Keratinocyte (primary cell): ENCODE measurements at regions not wholly inside any gene's neighbourhood (a gene's known extent, or its start where the extent isn't known, plus 50 kb on each side); places are given as distances from the start of the nearest gene placed in this dataset.
"Not testable (repeated sequence)": the region's sequence is repeated elsewhere in the genome, so short reads cannot be mapped to it uniquely, and the experiment has no call there.

ENCODE experiments used
- DNase-seq: peaks from one replicate; pipeline ENCODE4 v3.0.0-alpha.2; 2011; ENCODE audit warnings: low read depth, missing footprints, low spot score
- FAIRE-seq: peaks from 2 replicates; lab custom pipeline; 2011; peaks lifted over from hg19 to GRCh38; lab: Jason Lieb, UNC
- H2AFZ ChIP-seq: 2 replicates; pipeline ENCODE4 v1.6.0; 2012; ENCODE audit warnings: low read length, control low read depth, inconsistent platforms; ENCODE audit not compliant: control insufficient read depth
- H3K27ac ChIP-seq: 2 replicates; pipeline ENCODE4 v1.5.1; 2011; ENCODE audit warnings: low read length; ENCODE audit not compliant: control insufficient read depth, insufficient read depth
- H3K27me3 ChIP-seq: 3 replicates; pipeline ENCODE4 v1.6.0; 2011; ENCODE audit warnings: low read length; ENCODE audit not compliant: control insufficient read depth, insufficient read depth; ENCODE audit errors: extremely low read depth
- H3K36me3 ChIP-seq, 2 experiments: 2 replicates in 1 of 2; 3 replicates in 1 of 2; pipeline ENCODE4 v1.5.1; 2011; ENCODE audit warnings: low read length in 2 of 2, mild to moderate bottlenecking in 1 of 2; ENCODE audit not compliant: control insufficient read depth in 2 of 2, insufficient read depth in 2 of 2; ENCODE audit errors: extremely low read depth in 1 of 2
- H3K4me1 ChIP-seq: 3 replicates; pipeline ENCODE4 v1.5.1; 2011; ENCODE audit warnings: low read length; ENCODE audit not compliant: control insufficient read depth, insufficient read depth; ENCODE audit errors: extremely low read depth
- H3K4me2 ChIP-seq: 3 replicates; pipeline ENCODE4 v1.6.0; 2011; ENCODE audit warnings: low read depth, low read length; ENCODE audit not compliant: control insufficient read depth, insufficient read depth; ENCODE audit errors: extremely low read depth
- H3K4me3 ChIP-seq, 3 experiments: fragments of 200-600 bp in 1 of 3; sonication (generic) in 1 of 3; 2 replicates in 2 of 3; 3 replicates in 1 of 3; pipeline ENCODE4 v1.5.1; 2011 to 2016; ENCODE audit warnings: low read length in 3 of 3, mild to moderate bottlenecking in 3 of 3, control low read depth in 2 of 3, inconsistent platforms in 1 of 3, low read depth in 1 of 3, mixed read lengths in 1 of 3, mixed run types in 1 of 3, moderate library complexity in 1 of 3; ENCODE audit not compliant: control insufficient read depth in 2 of 3, insufficient read depth in 2 of 3; ENCODE audit errors: extremely low read depth in 1 of 3
- H3K79me2 ChIP-seq: 2 replicates; pipeline ENCODE4 v1.6.0; 2012; ENCODE audit warnings: low read length; ENCODE audit not compliant: control insufficient read depth, insufficient read depth
- H3K9ac ChIP-seq: 3 replicates; pipeline ENCODE4 v1.6.0; 2011; ENCODE audit warnings: low read length; ENCODE audit not compliant: control insufficient read depth, insufficient read depth; ENCODE audit errors: extremely low read depth
- H3K9me1 ChIP-seq: 3 replicates; pipeline ENCODE4 v1.6.0; 2011; ENCODE audit warnings: low read length; ENCODE audit not compliant: control insufficient read depth, insufficient read depth; ENCODE audit errors: extremely low read depth
- H3K9me3 ChIP-seq: 2 replicates; pipeline ENCODE4 v1.5.1; 2012; ENCODE audit warnings: low read depth, low read length; ENCODE audit not compliant: control insufficient read depth
- H4K20me1 ChIP-seq: 3 replicates; pipeline ENCODE4 v1.6.0; 2011; ENCODE audit warnings: low read length; ENCODE audit not compliant: control insufficient read depth, insufficient read depth; ENCODE audit errors: extremely low read depth
- EZH2 ChIP-seq: IDR thresholded peaks from one replicate; pipeline ENCODE4 v1.6.1; 2012; ENCODE audit warnings: inconsistent platforms, mild to moderate bottlenecking, low read length, moderate library complexity
- dilution Hi-C: fragments of 300-500 bp; cut with MboI; formaldehyde crosslinking; loops from one replicate; pipeline ENCODE4 v1.7.0; 2020; ENCODE audit warnings: low sequenced_read_pairs; ENCODE audit not compliant: extremely low pct_ligation_motif_present
- TF ChIP-seq, protein P1 (sequence below), 3 experiments: IDR thresholded peaks in 1 of 3; conservative IDR thresholded peaks in 1 of 3; optimal IDR thresholded peaks in 1 of 3; 2 replicates in 2 of 3; 3 replicates in 1 of 3; pipeline versions ENCODE3 to v1.5.1; 2011; ENCODE audit warnings: low read length in 3 of 3, mild to moderate bottlenecking in 3 of 3, moderate library complexity in 2 of 3, control low read depth in 1 of 3, inconsistent platforms in 1 of 3; ENCODE audit not compliant: insufficient read depth in 2 of 3; ENCODE audit errors: extremely low read depth in 1 of 3

DNA sequence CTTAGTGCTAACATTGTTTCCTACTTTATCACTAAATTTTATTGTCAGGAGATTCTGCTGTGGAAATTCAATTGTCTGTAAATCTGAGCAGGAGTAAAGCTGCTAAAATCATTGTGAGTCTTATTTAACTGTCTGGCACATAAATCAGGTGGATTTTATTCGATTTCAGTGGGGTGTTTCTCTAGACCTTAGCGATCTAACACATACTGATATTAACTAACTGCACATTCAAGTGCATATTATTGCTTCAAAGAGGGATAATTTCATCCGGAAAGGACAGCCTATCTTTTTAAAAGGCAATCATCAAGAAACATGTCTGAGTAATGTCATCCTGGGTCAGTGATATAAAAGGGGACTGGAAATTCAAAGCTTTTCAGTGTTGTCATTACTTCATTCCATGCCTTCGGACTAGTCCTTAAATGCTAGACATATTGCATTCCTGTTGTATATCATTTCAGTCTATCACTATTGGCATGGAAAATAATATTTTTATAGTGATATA is 388.7 kb downstream of the PCDH10 start:
- no peak overlapping the region for H3K4me2 ChIP-seq
- H3K79me2 ChIP-seq, result no peaks in the 10 kb centered on the region
- no peaks in the 10 kb centered on the region for H3K9me1 ChIP-seq
- H3K4me3 ChIP-seq, result no peak overlapping the region
- no peak overlapping the region for H3K9ac ChIP-seq
- no peaks in the 10 kb centered on the region for H3K27me3 ChIP-seq
- H3K4me1 ChIP-seq, result no peaks in the 10 kb centered on the region
- no peak for TF ChIP-seq EZH2
- TF ChIP-seq, protein P1, sequence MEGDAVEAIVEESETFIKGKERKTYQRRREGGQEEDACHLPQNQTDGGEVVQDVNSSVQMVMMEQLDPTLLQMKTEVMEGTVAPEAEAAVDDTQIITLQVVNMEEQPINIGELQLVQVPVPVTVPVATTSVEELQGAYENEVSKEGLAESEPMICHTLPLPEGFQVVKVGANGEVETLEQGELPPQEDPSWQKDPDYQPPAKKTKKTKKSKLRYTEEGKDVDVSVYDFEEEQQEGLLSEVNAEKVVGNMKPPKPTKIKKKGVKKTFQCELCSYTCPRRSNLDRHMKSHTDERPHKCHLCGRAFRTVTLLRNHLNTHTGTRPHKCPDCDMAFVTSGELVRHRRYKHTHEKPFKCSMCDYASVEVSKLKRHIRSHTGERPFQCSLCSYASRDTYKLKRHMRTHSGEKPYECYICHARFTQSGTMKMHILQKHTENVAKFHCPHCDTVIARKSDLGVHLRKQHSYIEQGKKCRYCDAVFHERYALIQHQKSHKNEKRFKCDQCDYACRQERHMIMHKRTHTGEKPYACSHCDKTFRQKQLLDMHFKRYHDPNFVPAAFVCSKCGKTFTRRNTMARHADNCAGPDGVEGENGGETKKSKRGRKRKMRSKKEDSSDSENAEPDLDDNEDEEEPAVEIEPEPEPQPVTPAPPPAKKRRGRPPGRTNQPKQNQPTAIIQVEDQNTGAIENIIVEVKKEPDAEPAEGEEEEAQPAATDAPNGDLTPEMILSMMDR (optimal IDR thresholded peaks at IDR 0.05 in 1 of 3, IDR thresholded peaks at IDR 0.05 in 1 of 3, conservative IDR thresholded peaks at IDR 0.05 in 1 of 3; ENCODE audit: extremely low read depth in 1 of 3, insufficient read depth in 2 of 3, low read length in 3 of 3), result no peak
- no peak overlapping the region for H3K27ac ChIP-seq
- H2AFZ ChIP-seq, result no peak overlapping the region
- dilution Hi-C loops, result no loop called here
- no peaks in the 10 kb centered on the region for H3K9me3 ChIP-seq
- no peaks in the 10 kb centered on the region for H4K20me1 ChIP-seq
- no peaks in the 10 kb centered on the region for H3K36me3 ChIP-seq
- no peak for DNase-seq
- FAIRE-seq, result no peak

- H3K79me2 ChIP-seq, H3K9me1 ChIP-seq, H3K4me2 ChIP-seq, FAIRE-seq, H3K4me3 ChIP-seq, H3K4me1 ChIP-seq, H3K9ac ChIP-seq, H4K20me1 ChIP-seq, H2AFZ ChIP-seq, H3K9me3 ChIP-seq, DNase-seq, H3K27me3 ChIP-seq, H3K36me3 ChIP-seq, H3K27ac ChIP-seq, dilution Hi-C loops: not testable (repeated sequence)
Measured at GRCh38 chr4:133534224-133534623, 385.1 kb downstream of the PCDH10 start.

DNA sequence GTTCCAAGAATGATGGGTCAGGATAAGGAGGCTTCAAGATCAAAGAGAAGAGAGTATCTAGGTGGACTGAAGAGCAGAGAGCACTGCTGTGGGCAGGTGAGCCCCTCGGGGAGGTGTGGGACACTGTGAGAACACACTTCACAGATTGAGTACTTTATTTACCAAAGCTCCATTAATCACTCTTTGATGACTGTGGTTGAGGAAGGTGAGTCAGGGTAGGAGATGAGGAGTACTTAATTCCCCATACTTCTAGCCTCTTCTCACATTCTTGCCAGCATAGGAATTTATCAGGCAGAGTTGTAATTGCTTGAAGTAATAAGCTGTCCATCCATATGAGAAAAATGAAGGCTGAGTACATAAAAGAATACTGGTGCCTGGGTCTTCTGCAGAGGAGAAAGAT is 375.3 kb downstream of the PCDH10 start:
- no peak overlapping the region for H3K4me2 ChIP-seq
- H3K4me3 ChIP-seq, result no peak overlapping the region
- DNase-seq (no peak), FAIRE-seq (no peak)
- no peaks in the 10 kb centered on the region for H3K9me3 ChIP-seq
- dilution Hi-C loops, result no loop called here
- no peaks in the 10 kb centered on the region for H3K27me3 ChIP-seq
- no peak overlapping the region for H3K9ac ChIP-seq
- no peaks in the 10 kb centered on the region for H3K4me1 ChIP-seq
- H3K36me3 ChIP-seq, result no peaks in the 10 kb centered on the region
- no peaks in the 10 kb centered on the region for H4K20me1 ChIP-seq
- TF ChIP-seq, protein P1 (optimal IDR thresholded peaks at IDR 0.05 in 1 of 3, IDR thresholded peaks at IDR 0.05 in 1 of 3, conservative IDR thresholded peaks at IDR 0.05 in 1 of 3; ENCODE audit: extremely low read depth in 1 of 3, insufficient read depth in 2 of 3, low read length in 3 of 3), result no peak
- TF ChIP-seq EZH2, result no peak
- no peak overlapping the region for H2AFZ ChIP-seq
- no peaks in the 10 kb centered on the region for H3K9me1 ChIP-seq
- no peaks in the 10 kb centered on the region for H3K79me2 ChIP-seq
- H3K27ac ChIP-seq, result no peak overlapping the region
